MM.1S (cell line): ENCODE measurements at regions not wholly inside any gene's neighbourhood (a gene's known extent, or its start where the extent isn't known, plus 50 kb on each side); places are given as distances from the start of the nearest gene placed in this dataset.

Experiments
- DNase-seq: peaks from one replicate; pipeline ENCODE4 v3.0.0-alpha.2; 2015
- H2AFZ ChIP-seq: fragments of 300-600 bp; sonication (generic); 2 replicates; pipeline ENCODE4 v1.6.0; 2016; ENCODE audit warnings: antibody characterized with exemption, low read length
- H3F3A ChIP-seq: fragments of 300-600 bp; sonication (generic); 2 replicates; pipeline ENCODE4 v1.6.1; 2016; ENCODE audit warnings: mild to moderate bottlenecking, antibody characterized with exemption, low read length, moderate library complexity, mixed read lengths; ENCODE audit not compliant: insufficient read depth
- H3K27ac ChIP-seq: fragments of 300-600 bp; sonication (generic); 2 replicates; pipeline ENCODE4 v1.5.1; 2016; ENCODE audit warnings: mild to moderate bottlenecking, low read length
- H3K27me3 ChIP-seq: fragments of 300-600 bp; sonication (generic); replicated peaks from 2 replicates; pipeline ENCODE4 v1.6.0; 2016; ENCODE audit warnings: low read length; ENCODE audit not compliant: insufficient read depth
- H3K36me3 ChIP-seq: fragments of 300-600 bp; sonication (generic); replicated peaks from 2 replicates; pipeline ENCODE4 v1.6.1; 2016; ENCODE audit warnings: mild to moderate bottlenecking, low read length, mixed read lengths; ENCODE audit not compliant: insufficient read depth
- H3K4me1 ChIP-seq: fragments of 300-600 bp; sonication (generic); 2 replicates; pipeline ENCODE4 v1.6.1; 2016; ENCODE audit warnings: low read length, mixed read lengths
- H3K4me2 ChIP-seq: fragments of 300-600 bp; sonication (generic); 2 replicates; pipeline ENCODE4 v1.6.0; 2016; ENCODE audit warnings: low read depth, low read length
- H3K4me3 ChIP-seq: fragments of 300-600 bp; sonication (generic); 2 replicates; pipeline ENCODE4 v1.5.1; 2016; ENCODE audit warnings: low read length, mixed read lengths
- H3K79me2 ChIP-seq: fragments of 300-600 bp; sonication (generic); 2 replicates; pipeline ENCODE4 v1.6.1; 2016; ENCODE audit warnings: mixed run types, low read length, mixed read lengths
- H3K9ac ChIP-seq: fragments of 300-600 bp; sonication (generic); 2 replicates; pipeline ENCODE4 v1.6.1; 2016; ENCODE audit warnings: low read length, mixed read lengths
- H3K9me2 ChIP-seq: fragments of 300-600 bp; sonication (generic); replicated peaks from 2 replicates; pipeline ENCODE4 v1.6.1; 2016; ENCODE audit warnings: mild to moderate bottlenecking, low read length, mixed read lengths; ENCODE audit not compliant: insufficient read depth
- H3K9me3 ChIP-seq: fragments of 300-600 bp; sonication (generic); replicated peaks from 2 replicates; pipeline ENCODE4 v1.6.1; 2016; ENCODE audit warnings: mild to moderate bottlenecking, low read length, mixed read lengths; ENCODE audit not compliant: insufficient read depth
- H4K20me1 ChIP-seq: fragments of 300-600 bp; sonication (generic); 2 replicates; pipeline ENCODE4 v1.6.1; 2016; ENCODE audit warnings: mild to moderate bottlenecking, low read length, moderate library complexity, mixed read lengths; ENCODE audit not compliant: insufficient read depth
- EZH2 ChIP-seq: fragments of 300-600 bp; sonication (generic); optimal IDR thresholded peaks from 2 replicates; pipeline ENCODE3; 2017; ENCODE audit warnings: low read depth, mild to moderate bottlenecking, antibody characterized with exemption, low read length, mixed read lengths
- EZH2phosphoT487 ChIP-seq: fragments of 300-600 bp; sonication (generic); IDR thresholded peaks from 2 replicates; pipeline ENCODE4 v1.6.1; 2018; ENCODE audit warnings: antibody characterized with exemption, low read length
- TF ChIP-seq, protein P1 (sequence below): fragments of 300-600 bp; sonication (generic); IDR thresholded peaks from 2 replicates; pipeline ENCODE4 v1.5.1; 2016; ENCODE audit warnings: antibody characterized with exemption, low read length, mixed read lengths

GRCh38 chr7:132072873-132073272 is 503.4 kb downstream of the PLXNA4 start:
- Histone ChIP-seq H3K79me2 (no peaks in the 10 kb centered on the region), H3K27ac (no peak overlapping the region), H3K4me1 (peaks cover 8% of the 10 kb centered on the region), H2AFZ (no peak overlapping the region), H3K9me2 (no peaks in the 10 kb centered on the region), H3K4me2 (no peak overlapping the region), H3K36me3 (no peaks in the 10 kb centered on the region), H3K27me3 (no peaks in the 10 kb centered on the region), H3K4me3 (no peak overlapping the region), H3K9me3 (no peaks in the 10 kb centered on the region), H3K9ac (no peak overlapping the region), H3F3A (peaks cover 3% of the 10 kb centered on the region), H4K20me1 (no peaks in the 10 kb centered on the region)
- DNase-seq: no peak
- TF ChIP-seq EZH2phosphoT487 (no peak), EZH2 (no peak)
- TF ChIP-seq, protein P1, sequence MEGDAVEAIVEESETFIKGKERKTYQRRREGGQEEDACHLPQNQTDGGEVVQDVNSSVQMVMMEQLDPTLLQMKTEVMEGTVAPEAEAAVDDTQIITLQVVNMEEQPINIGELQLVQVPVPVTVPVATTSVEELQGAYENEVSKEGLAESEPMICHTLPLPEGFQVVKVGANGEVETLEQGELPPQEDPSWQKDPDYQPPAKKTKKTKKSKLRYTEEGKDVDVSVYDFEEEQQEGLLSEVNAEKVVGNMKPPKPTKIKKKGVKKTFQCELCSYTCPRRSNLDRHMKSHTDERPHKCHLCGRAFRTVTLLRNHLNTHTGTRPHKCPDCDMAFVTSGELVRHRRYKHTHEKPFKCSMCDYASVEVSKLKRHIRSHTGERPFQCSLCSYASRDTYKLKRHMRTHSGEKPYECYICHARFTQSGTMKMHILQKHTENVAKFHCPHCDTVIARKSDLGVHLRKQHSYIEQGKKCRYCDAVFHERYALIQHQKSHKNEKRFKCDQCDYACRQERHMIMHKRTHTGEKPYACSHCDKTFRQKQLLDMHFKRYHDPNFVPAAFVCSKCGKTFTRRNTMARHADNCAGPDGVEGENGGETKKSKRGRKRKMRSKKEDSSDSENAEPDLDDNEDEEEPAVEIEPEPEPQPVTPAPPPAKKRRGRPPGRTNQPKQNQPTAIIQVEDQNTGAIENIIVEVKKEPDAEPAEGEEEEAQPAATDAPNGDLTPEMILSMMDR: no peak

DNA sequence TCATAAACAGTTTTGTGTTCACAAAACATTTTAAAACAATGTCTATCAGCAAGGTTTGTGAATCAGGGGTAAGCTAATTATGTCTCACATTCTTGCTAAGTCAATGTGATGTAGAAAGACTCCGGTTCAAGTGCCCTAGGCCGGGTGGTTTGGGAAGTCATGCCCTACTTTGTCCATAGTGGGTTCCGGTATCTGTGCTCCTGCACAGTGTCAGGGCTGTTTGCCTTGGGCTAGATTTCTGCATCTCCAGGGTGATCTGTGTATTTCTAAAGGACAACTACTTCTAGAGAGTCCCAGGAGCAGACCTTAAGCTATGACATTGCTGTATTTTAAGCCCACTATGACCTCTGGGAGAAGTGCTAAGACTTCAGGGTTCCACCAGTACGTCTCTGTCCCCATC is 504.1 kb downstream of the PLXNA4 start:
- Histone ChIP-seq H3K9me2 (no peaks in the 10 kb centered on the region), H3K36me3 (no peaks in the 10 kb centered on the region), H3K4me2 (no peak overlapping the region), H3F3A (no peaks in the 10 kb centered on the region), H3K79me2 (no peaks in the 10 kb centered on the region), H3K9me3 (no peaks in the 10 kb centered on the region), H3K9ac (no peak overlapping the region), H3K4me1 (peaks cover under 1% of the 10 kb centered on the region), H3K27me3 (no peaks in the 10 kb centered on the region), H4K20me1 (no peaks in the 10 kb centered on the region), H2AFZ (no peak overlapping the region), H3K4me3 (no peak overlapping the region), H3K27ac (no peak overlapping the region)
- TF ChIP-seq, protein P1: no peak
- TF ChIP-seq EZH2phosphoT487 (no peak), EZH2 (no peak)
- DNase-seq: no peak

DNA sequence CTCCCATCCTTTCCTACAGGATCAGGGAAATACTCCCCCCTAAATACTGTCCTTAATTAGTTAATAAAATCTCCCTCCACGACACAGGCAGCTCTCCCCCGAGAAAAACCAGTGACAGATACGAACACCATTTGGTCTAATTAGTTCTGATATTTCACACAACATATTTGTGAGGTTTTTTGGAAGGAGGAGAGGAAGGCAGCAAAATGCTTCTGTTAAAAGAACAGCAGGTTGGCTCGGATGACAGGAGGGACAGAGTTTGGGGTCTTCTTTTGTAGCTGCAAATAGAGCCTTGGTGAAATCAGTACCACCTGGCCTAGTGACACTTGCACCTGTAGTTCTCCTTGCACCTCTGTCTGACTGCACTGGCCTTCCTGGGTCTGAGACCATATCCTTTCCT is 507.0 kb downstream of the PLXNA4 start:
- H3K9me3 ChIP-seq: no peaks in the 10 kb centered on the region
- H4K20me1 ChIP-seq: no peaks in the 10 kb centered on the region
- H3K79me2 ChIP-seq: no peaks in the 10 kb centered on the region
- no peak overlapping the region for H2AFZ ChIP-seq
- H3K4me3 ChIP-seq: no peak overlapping the region
- no peak overlapping the region for H3K9ac ChIP-seq
- no peaks in the 10 kb centered on the region for H3F3A ChIP-seq
- H3K4me1 ChIP-seq: peaks cover 11% of the 10 kb centered on the region
- H3K4me2 ChIP-seq: no peak overlapping the region
- H3K36me3 ChIP-seq: no peaks in the 10 kb centered on the region
- H3K27me3 ChIP-seq: no peaks in the 10 kb centered on the region
- H3K9me2 ChIP-seq: no peaks in the 10 kb centered on the region
- TF ChIP-seq EZH2: no peak
- TF ChIP-seq, protein P1: no peak
- TF ChIP-seq EZH2phosphoT487: no peak
- DNase-seq: no peak
- no peak overlapping the region for H3K27ac ChIP-seq
